Subcutaneous abdominal adipose tissue (tissue), 5 donors: ENCODE measurements at regions not wholly inside any gene's neighbourhood (a gene's known extent, or its start where the extent isn't known, plus 50 kb on each side); places are given as distances from the start of the nearest gene placed in this dataset.

Source experiments
- H3K27ac ChIP-seq: one replicate; pipeline ENCODE4 v1.7.0; 2013; ENCODE audit warnings: low read depth, mild to moderate bottlenecking, inconsistent platforms, low read length, moderate library complexity
- H3K27me3 ChIP-seq, 5 donors: one replicate each; pipeline ENCODE4 v1.7.0; 2013; ENCODE audit warnings: low read length in 5 of 5, inconsistent platforms in 1 of 5; ENCODE audit not compliant: control insufficient read depth in 5 of 5, insufficient read depth in 4 of 5
- H3K36me3 ChIP-seq, 5 donors: one replicate each; pipeline ENCODE4 v1.7.0; 2013; ENCODE audit warnings: low read length in 5 of 5; ENCODE audit not compliant: control insufficient read depth in 5 of 5, insufficient read depth in 5 of 5
- H3K4me1 ChIP-seq, 5 donors: one replicate each; pipeline ENCODE4 v1.7.0; 2013; ENCODE audit warnings: low read length in 5 of 5, mild to moderate bottlenecking in 3 of 5, moderate library complexity in 1 of 5; ENCODE audit not compliant: control insufficient read depth in 5 of 5, insufficient read depth in 5 of 5
- H3K4me3 ChIP-seq, 5 donors: one replicate each; pipeline ENCODE4 v1.7.0; 2013; ENCODE audit warnings: low read length in 5 of 5, low read depth in 1 of 5
- H3K9ac ChIP-seq, 5 donors: one replicate each; pipeline ENCODE4 v1.7.0; 2013; ENCODE audit warnings: low read length in 5 of 5, mild to moderate bottlenecking in 4 of 5, moderate library complexity in 3 of 5
- H3K9me3 ChIP-seq, 5 donors: one replicate each; pipeline ENCODE4 v1.7.0; 2013; ENCODE audit warnings: low read length in 5 of 5; ENCODE audit not compliant: control insufficient read depth in 5 of 5
- donor health status: healthy.
- donor health status: healthy.
- donor health status: healthy.
- donor health status: healthy.
- donor health status: healthy.

GRCh38 chr3:176920766-176921160 is 276.5 kb downstream of the TBL1XR1 start:
- Histone ChIP-seq H3K9me3 (no peaks in the 10 kb centered on the region), H3K9ac (no peak overlapping the region), H3K27me3 (no peaks in the 10 kb centered on the region), H3K27ac (no peak overlapping the region), H3K4me1 (no peaks in the 10 kb centered on the region), H3K36me3 (no peaks in the 10 kb centered on the region), H3K4me3 (no peak overlapping the region)

- H3K9me3 ChIP-seq = no peaks in the 10 kb centered on the region
- H3K36me3 ChIP-seq = no peaks in the 10 kb centered on the region
- no peak overlapping the region for H3K27ac ChIP-seq
- no peaks in the 10 kb centered on the region for H3K4me1 ChIP-seq
- no peak overlapping the region for H3K4me3 ChIP-seq
- no peak overlapping the region for H3K9ac ChIP-seq
- no peaks in the 10 kb centered on the region for H3K27me3 ChIP-seq
Observed at GRCh38 chr3:176919836-176920765, 277.2 kb downstream of the TBL1XR1 start.

GRCh38 chr3:176916777-176917176 is 280.5 kb downstream of the TBL1XR1 start:
- Histone ChIP-seq H3K36me3 (no peaks in the 10 kb centered on the region), H3K9ac (no peak overlapping the region)

GRCh38 chr3:176914764-176915163 is 282.5 kb downstream of the TBL1XR1 start:
- Histone ChIP-seq H3K4me1 (no peaks in the 10 kb centered on the region), H3K9me3 (no peaks in the 10 kb centered on the region), H3K27ac (no peak overlapping the region), H3K4me3 (no peak overlapping the region), H3K9ac (no peak overlapping the region), H3K27me3 (no peaks in the 10 kb centered on the region), H3K36me3 (no peaks in the 10 kb centered on the region)

More at GRCh38 chr3:176916777-176917176, 280.5 kb downstream of the TBL1XR1 start:
- no peak overlapping the region for H3K4me3 ChIP-seq
- H3K4me1 ChIP-seq = no peaks in the 10 kb centered on the region
- H3K27me3 ChIP-seq = no peaks in the 10 kb centered on the region
- H3K9me3 ChIP-seq = no peaks in the 10 kb centered on the region
- H3K27ac ChIP-seq = no peak overlapping the region

GRCh38 chr3:176911579-176911978 is 285.7 kb downstream of the TBL1XR1 start:
- Histone ChIP-seq H3K27ac (no peak overlapping the region), H3K36me3 (no peaks in the 10 kb centered on the region)

GRCh38 chr3:176909044-176909443 is 288.2 kb downstream of the TBL1XR1 start:
- Histone ChIP-seq H3K9ac (no peak overlapping the region), H3K36me3 (no peaks in the 10 kb centered on the region), H3K27ac (no peak overlapping the region), H3K4me3 (peak overlapping the region in 1 of 5 donors; percentile 16), H3K4me1 (peaks cover 0 to 22% (median 10%) of the 10 kb centered on the region in 5 donors), H3K9me3 (no peaks in the 10 kb centered on the region), H3K27me3 (no peaks in the 10 kb centered on the region)

More at GRCh38 chr3:176911579-176911978, 285.7 kb downstream of the TBL1XR1 start:
- no peak overlapping the region for H3K9ac ChIP-seq
- no peaks in the 10 kb centered on the region for H3K27me3 ChIP-seq
- no peaks in the 10 kb centered on the region for H3K9me3 ChIP-seq
- H3K4me3 ChIP-seq = no peak overlapping the region
- peaks cover 0 to 13% (median 5%) of the 10 kb centered on the region in 5 donors for H3K4me1 ChIP-seq

- peaks cover 0 to 22% (median 10%) of the 10 kb centered on the region in 5 donors for H3K4me1 ChIP-seq
- no peak overlapping the region for H3K9ac ChIP-seq
- no peaks in the 10 kb centered on the region for H3K9me3 ChIP-seq
- H3K27me3 ChIP-seq = no peaks in the 10 kb centered on the region
- no peaks in the 10 kb centered on the region for H3K36me3 ChIP-seq
- H3K27ac ChIP-seq = no peak overlapping the region
- H3K4me3 ChIP-seq = no peak overlapping the region
Observed at GRCh38 chr3:176906046-176906905, 291.0 kb downstream of the TBL1XR1 start.

- Histone ChIP-seq H3K27me3 (no peaks in the 10 kb centered on the region), H3K9ac (no peak overlapping the region), H3K9me3 (no peaks in the 10 kb centered on the region), H3K4me1 (peaks cover 0 to 22% (median 10%) of the 10 kb centered on the region in 5 donors), H3K36me3 (no peaks in the 10 kb centered on the region), H3K27ac (no peak overlapping the region), H3K4me3 (no peak overlapping the region)
Observed at GRCh38 chr3:176905331-176905730, 292.0 kb downstream of the TBL1XR1 start.

- Histone ChIP-seq H3K4me3 (no peak overlapping the region), H3K9ac (no peak overlapping the region), H3K36me3 (no peaks in the 10 kb centered on the region), H3K27me3 (no peaks in the 10 kb centered on the region), H3K27ac (no peak overlapping the region), H3K9me3 (no peaks in the 10 kb centered on the region), H3K4me1 (peaks cover 0 to 22% (median 10%) of the 10 kb centered on the region in 5 donors)
Observed at GRCh38 chr3:176904506-176904905, 292.8 kb downstream of the TBL1XR1 start.

GRCh38 chr3:176896640-176897039 is 300.6 kb downstream of the TBL1XR1 start:
- no peaks in the 10 kb centered on the region for H3K36me3 ChIP-seq
- no peak overlapping the region for H3K4me3 ChIP-seq
- no peaks in the 10 kb centered on the region for H3K4me1 ChIP-seq
- no peaks in the 10 kb centered on the region for H3K9me3 ChIP-seq
- H3K27me3 ChIP-seq = no peaks in the 10 kb centered on the region
- H3K9ac ChIP-seq = no peak overlapping the region
- no peak overlapping the region for H3K27ac ChIP-seq
